A673 (cell line): ENCODE measurements at regions not wholly inside any gene's neighbourhood (a gene's known extent, or its start where the extent isn't known, plus 50 kb on each side); places are given as distances from the start of the nearest gene placed in this dataset.

ENCODE experiments used
- BruUV-seq: library from RNA; stranded (reverse); fragments of 400-500 nt; replicated peaks from 2 replicates; lab custom pipeline; 2021; lab: Mats Ljungman, UMichigan
- CTCF ChIA-PET: fragments of 300-600 bp; sonication (Branson Sonifier 250); formaldehyde crosslinking; loops from one replicate; lab custom pipeline; 2022; ENCODE audit warnings: antibody characterized with exemption; lab: Charles Lee
- POLR2A ChIA-PET: fragments of 300-600 bp; sonication (Branson Sonifier 250); formaldehyde crosslinking; loops from one replicate; lab custom pipeline; 2022; ENCODE audit warnings: antibody characterized with exemption; ENCODE audit not compliant: low non-redundant PET; lab: Charles Lee
- DNase-seq: peaks from one replicate; pipeline ENCODE4 v3.0.0-alpha.2; 2015; ENCODE audit warnings: low spot score
- H3K27ac ChIP-seq: fragments of 200-600 bp; sonication (generic); 2 replicates; pipeline ENCODE4 v1.5.1; 2016; ENCODE audit warnings: mixed run types, low read depth, mild to moderate bottlenecking, mixed read lengths, antibody characterized with exemption, low read length; ENCODE audit not compliant: poor library complexity, severe bottlenecking
- H3K27me3 ChIP-seq: fragments of 200-600 bp; sonication (generic); replicated peaks from 2 replicates; pipeline ENCODE4 v1.6.1; 2017; ENCODE audit warnings: mixed run types, low read depth, mild to moderate bottlenecking, mixed read lengths, antibody characterized with exemption, low read length; ENCODE audit not compliant: insufficient read depth, poor library complexity
- H3K36me3 ChIP-seq: fragments of 200-600 bp; sonication (generic); 2 replicates; pipeline ENCODE4 v1.6.1; 2016; ENCODE audit warnings: mixed run types, mild to moderate bottlenecking, mixed read lengths, antibody characterized with exemption, low read length; ENCODE audit not compliant: insufficient read depth, poor library complexity, severe bottlenecking
- H3K4me1 ChIP-seq: fragments of 200-600 bp; sonication (generic); 2 replicates; pipeline ENCODE4 v1.6.1; 2017; ENCODE audit warnings: mixed run types, mild to moderate bottlenecking, mixed read lengths, antibody characterized with exemption, low read length; ENCODE audit not compliant: insufficient read depth, poor library complexity, severe bottlenecking
- H3K4me3 ChIP-seq: fragments of 200-600 bp; sonication (generic); 2 replicates; pipeline ENCODE4 v1.5.1; 2016; ENCODE audit warnings: low read depth, mixed run types, mild to moderate bottlenecking, mixed read lengths, low read length; ENCODE audit not compliant: poor library complexity, severe bottlenecking
- H3K9me3 ChIP-seq: fragments of 200-600 bp; sonication (generic); 2 replicates; pipeline ENCODE4 v1.6.1; 2016; ENCODE audit warnings: mixed run types, low read depth, mild to moderate bottlenecking, mixed read lengths, antibody characterized with exemption, low read length; ENCODE audit not compliant: poor library complexity, severe bottlenecking
- EZH2 ChIP-seq: fragments of 200-600 bp; sonication (generic); IDR thresholded peaks from 2 replicates; pipeline ENCODE4 v1.6.1; 2017; ENCODE audit warnings: borderline replicate concordance, low read depth, mild to moderate bottlenecking, mixed read lengths, antibody characterized with exemption, low read length; ENCODE audit not compliant: poor library complexity, severe bottlenecking
- intact Hi-C: fragments of 100-400 bp; cut with micrococcal nuclease; formaldehyde crosslinking; loops from one replicate; pipeline ENCODE4 v1.10.0; 2022; ENCODE audit not compliant: unreplicated experiment
- TF ChIP-seq, protein P1 (sequence below): fragments of 300-800, 200-600 bp; sonication (generic); conservative IDR thresholded peaks from 2 replicates; pipeline ENCODE4 v1.5.1; 2017; ENCODE audit warnings: low read depth, mild to moderate bottlenecking, antibody characterized with exemption, low read length, moderate library complexity, mixed read lengths

DNA sequence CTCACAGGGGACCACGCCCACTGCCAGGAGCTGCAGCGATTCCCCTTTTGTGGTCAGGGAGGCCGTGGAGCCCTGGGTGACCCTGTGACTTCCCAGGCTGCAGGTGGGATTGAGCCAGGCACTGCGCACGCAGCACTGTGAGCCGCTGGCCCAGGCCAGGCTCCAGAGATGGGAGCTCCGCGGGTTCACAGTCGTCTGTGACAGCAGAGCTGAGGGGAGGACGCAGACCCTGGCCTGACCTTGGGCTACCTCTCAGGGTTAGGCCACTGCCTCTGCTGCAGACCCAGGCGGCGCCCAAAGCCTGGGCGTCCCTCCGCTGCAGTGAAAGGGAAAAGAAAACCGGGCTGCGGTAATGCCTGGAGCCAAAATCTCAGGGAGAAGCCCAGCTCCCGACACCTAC, 107.5 kb upstream of the GPR26 start:
- Histone ChIP-seq H3K36me3 (no peaks in the 10 kb centered on the region), H3K4me1 (no peaks in the 10 kb centered on the region), H3K4me3 (no peak overlapping the region), H3K27me3 (peaks cover 24% of the 10 kb centered on the region), H3K9me3 (no peaks in the 10 kb centered on the region), H3K27ac (no peak overlapping the region)
- CTCF ChIA-PET: no interaction called here
- POLR2A ChIA-PET: no interaction called here
- TF ChIP-seq, protein P1, sequence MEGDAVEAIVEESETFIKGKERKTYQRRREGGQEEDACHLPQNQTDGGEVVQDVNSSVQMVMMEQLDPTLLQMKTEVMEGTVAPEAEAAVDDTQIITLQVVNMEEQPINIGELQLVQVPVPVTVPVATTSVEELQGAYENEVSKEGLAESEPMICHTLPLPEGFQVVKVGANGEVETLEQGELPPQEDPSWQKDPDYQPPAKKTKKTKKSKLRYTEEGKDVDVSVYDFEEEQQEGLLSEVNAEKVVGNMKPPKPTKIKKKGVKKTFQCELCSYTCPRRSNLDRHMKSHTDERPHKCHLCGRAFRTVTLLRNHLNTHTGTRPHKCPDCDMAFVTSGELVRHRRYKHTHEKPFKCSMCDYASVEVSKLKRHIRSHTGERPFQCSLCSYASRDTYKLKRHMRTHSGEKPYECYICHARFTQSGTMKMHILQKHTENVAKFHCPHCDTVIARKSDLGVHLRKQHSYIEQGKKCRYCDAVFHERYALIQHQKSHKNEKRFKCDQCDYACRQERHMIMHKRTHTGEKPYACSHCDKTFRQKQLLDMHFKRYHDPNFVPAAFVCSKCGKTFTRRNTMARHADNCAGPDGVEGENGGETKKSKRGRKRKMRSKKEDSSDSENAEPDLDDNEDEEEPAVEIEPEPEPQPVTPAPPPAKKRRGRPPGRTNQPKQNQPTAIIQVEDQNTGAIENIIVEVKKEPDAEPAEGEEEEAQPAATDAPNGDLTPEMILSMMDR: no peak
- no peak for TF ChIP-seq EZH2
- no peak for DNase-seq
- no TSS peak for BruUV-seq
- intact Hi-C loops: loop anchor here (1.0 to 5.0 kb wide), 3 partner anchors 425 to 911 kb away; no protein-coding TSS in a partner anchor

DNA sequence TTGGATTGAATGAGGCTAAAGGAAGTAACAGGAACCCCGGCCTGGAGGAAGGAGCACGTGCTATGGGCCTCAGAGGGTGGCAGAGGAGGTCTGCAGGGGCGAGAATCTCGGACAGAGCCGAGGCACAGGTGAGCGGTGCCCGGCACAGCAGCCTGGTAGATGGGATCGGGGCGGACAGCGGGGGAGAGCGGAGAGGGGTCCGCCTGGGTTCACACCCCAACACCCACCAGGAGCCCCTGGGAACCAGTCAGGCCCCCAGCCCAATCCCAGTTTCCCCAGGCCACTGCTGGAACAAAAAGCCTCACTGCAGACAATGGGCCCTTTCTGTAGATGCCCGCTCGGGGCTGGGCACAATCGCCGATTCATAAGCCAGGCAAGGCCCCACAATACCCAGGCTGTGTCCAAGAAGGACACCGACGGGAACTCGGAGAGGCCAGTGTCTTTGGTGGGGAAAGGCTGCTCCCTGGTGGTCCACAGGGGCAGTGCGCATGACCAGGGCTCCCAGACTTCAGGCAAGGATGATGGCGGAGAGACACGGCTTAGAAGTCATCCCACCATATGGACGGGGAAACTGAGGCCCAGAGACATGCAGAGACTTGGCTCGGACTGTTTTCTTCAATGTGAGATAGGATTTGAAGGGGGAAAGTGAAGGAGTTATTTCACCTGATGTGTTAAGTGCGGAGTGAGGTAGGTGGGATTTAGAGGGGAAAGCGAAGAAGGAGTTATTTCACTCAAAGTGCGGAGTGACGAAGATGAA, 106.9 kb upstream of the GPR26 start:
- Histone ChIP-seq H3K27me3 (peaks cover 18% of the 10 kb centered on the region), H3K9me3 (no peaks in the 10 kb centered on the region), H3K4me1 (no peaks in the 10 kb centered on the region), H3K4me3 (no peak overlapping the region), H3K27ac (no peak overlapping the region), H3K36me3 (no peaks in the 10 kb centered on the region)
- ChIA-PET POLR2A (no interaction called here), CTCF (no interaction called here)
- intact Hi-C loops: loop anchor here (1.0 to 5.0 kb wide), 3 partner anchors 426 to 912 kb away; no protein-coding TSS in a partner anchor
- peak; percentile 71 for DNase-seq
- no TSS peak for BruUV-seq
- TF ChIP-seq, protein P1: peak; percentile 96
- TF ChIP-seq EZH2: no peak

DNA sequence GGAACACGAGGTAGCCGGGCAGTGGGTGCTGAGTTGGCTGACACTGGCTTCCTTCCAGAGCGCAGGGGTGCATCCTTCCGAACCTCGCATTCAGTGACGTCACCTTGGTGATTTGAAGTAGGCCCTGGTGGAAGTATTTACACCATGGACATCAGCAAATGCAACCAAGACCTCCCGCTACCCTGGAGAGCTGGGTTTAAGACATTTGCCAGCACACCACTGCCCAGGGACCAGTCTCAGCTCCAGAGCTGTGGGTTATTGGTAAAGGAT, 106.4 kb upstream of the GPR26 start:
- no peak for DNase-seq
- Histone ChIP-seq H3K36me3 (no peaks in the 10 kb centered on the region), H3K27me3 (peaks cover 13% of the 10 kb centered on the region), H3K27ac (no peak overlapping the region), H3K9me3 (no peaks in the 10 kb centered on the region), H3K4me3 (no peak overlapping the region), H3K4me1 (no peaks in the 10 kb centered on the region)
- TF ChIP-seq, protein P1: no peak
- no peak for TF ChIP-seq EZH2
- no TSS peak for BruUV-seq
- intact Hi-C loops: loop anchor here (1.0 to 5.0 kb wide), 3 partner anchors 426 to 912 kb away; no protein-coding TSS in a partner anchor
- ChIA-PET POLR2A (no interaction called here), CTCF (no interaction called here)
